GM19351 (cell line): ENCODE measurements at regions not wholly inside any gene's neighbourhood (a gene's known extent, or its start where the extent isn't known, plus 50 kb on each side); places are given as distances from the start of the nearest gene placed in this dataset.
"Not testable (repeated sequence)": the region's sequence is repeated elsewhere in the genome, so short reads cannot be mapped to it uniquely, and the experiment has no call there.

Source experiments
- ATAC-seq: cut with Tn5 transposase; IDR thresholded peaks from one replicate; pipeline ENCODE4 v1.9.1; 2021; ENCODE audit warnings: mild to moderate bottlenecking, moderate library complexity; ENCODE audit not compliant: unreplicated experiment

DNA sequence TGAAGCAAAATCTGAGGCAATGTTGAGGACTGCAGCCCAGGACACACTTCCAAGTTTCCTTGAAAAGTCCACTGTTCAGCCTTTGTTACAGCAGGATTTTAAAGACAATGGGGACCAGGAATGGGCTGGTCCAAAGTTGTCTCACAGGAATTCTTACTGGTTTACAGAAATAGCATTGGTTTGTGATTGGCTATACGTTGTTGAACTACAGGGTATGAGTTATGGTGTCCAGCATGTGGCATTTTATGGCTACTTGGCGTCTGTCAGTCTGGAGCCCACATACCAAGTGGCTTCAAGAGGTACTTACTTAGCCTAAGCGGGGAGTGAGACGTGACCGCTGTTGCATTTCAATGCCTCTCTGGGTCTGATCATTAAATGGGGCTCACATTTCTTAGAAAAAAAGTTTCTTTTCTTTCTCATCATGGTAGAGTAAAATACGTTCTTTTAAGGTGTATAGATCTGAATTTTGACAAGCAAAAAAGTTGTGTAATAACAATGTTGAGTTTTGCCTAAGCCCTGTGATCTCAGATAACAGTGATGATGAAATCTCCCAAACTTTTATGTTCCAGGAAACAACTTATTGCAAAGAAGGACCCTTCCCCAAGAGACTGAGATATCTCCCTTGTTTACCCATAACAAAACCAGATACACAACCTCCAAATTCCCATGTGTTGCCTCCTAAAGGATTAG lies 100.0 kb upstream of the TRIM24 start:
- ATAC-seq = no peak

DNA sequence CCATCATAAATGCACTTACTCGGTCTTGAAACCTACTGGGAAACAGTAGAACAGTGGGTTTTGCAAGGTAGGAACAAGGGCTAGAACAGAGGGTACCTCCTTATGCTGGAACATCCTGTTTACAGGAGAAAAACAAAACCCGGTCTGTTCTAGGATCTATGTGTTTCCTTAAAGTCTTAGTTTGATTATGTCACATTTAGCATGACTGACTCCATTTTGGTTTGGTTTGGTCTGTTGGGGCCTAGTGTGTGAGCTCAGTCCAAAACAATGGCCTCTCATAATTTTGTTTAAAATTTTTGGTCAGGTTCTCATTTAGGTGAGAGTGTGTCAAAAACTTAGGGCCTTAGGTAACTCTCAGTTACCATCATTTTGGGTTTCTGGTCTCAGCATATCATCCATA lies 96.3 kb upstream of the TRIM24 start:
- no peak for ATAC-seq

DNA sequence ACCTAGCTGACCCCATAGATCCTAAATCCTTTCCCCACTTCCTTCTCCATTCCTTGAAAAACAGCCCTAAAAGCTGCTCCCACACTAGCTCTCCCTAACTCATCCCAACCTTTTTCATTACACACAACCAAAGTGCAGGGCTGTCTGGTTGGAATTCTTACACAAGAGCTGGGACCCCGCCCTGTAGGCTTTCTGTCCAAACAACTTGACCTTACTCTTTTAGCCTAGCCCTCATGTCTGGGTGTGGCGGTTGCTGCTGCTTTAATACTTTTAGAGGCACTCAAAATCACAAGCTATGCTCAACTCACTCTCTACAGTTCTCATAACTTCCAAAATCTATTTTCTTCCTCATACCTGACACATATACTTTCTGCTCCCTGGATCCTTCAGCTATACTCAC lies 93.9 kb upstream of the TRIM24 start:
- not testable (repeated sequence) for ATAC-seq

DNA sequence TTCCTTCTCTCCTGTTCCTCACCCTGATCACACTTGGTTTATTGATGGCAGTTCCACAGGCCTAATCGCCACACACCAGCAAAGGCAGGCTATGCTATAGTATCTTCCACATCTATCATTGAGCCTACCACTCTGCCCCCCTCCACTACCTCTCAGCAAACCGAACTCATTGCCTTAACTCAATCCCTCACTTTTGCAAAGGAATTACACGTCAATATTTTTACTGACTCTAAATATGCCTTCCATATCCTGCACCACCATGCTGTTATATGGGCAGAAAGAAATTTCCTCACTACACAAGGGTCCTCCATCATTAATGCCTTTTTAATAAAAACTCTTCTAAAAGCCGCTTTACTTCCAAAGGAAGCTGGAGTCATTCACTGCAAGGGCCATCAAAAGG lies 93.4 kb upstream of the TRIM24 start:
- not testable (repeated sequence) for ATAC-seq

GRCh38 chr7:138369797-138370196 lies 90.3 kb upstream of the TRIM24 start:
- ATAC-seq = no peak

DNA sequence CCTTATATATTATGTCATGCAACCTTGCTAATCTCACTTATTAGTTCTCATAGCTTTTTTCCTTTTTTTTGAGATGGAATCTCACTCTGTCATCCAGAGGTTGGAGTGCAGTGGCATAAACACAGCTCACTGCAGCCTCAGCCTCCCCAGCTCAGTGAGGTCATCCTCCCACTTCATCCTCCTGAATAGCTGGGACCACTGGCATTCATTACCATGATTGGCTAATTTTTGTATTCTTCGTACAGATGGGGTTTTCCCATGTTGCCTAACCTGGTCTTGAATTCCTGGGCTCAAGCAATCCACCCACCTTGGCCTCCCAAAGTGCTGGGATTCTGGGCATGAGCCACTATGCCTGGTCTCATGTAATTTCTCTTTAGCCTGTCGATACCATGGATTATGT lies 89.1 kb upstream of the TRIM24 start:
- no peak for ATAC-seq

DNA sequence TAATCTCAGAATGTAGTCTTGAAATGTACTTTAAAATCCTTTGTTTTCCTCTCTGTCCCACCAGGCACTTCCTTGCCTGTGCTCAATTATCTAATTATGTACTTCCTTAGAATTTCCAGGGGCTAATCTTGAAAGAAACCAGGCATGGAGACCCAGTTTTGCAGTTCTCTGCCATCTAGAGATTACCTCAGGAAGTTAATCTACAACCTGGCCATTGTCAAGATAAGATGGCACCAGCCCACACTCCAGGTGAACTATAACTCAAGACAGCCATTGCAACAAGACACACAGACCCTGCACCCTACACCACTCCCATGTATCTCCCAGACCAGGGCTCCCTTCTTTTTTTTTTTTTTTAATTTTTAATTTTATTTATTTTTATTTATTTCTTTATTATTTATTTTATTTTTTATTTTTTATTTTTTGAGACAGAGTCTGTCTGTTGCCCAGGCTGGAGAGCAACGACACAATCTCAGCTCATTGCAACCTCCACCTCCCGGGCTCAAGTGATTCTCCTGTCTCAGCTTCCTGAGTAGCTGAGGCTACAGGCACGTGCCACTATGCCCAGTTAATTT lies 85.9 kb upstream of the TRIM24 start:
- no peak for ATAC-seq

- no peak for ATAC-seq
These were observed 82.8 kb upstream of the TRIM24 start for GRCh38 chr7:138377306-138377705.

GRCh38 chr7:138378741-138379559 lies 81.1 kb upstream of the TRIM24 start:
- ATAC-seq = no peak

DNA sequence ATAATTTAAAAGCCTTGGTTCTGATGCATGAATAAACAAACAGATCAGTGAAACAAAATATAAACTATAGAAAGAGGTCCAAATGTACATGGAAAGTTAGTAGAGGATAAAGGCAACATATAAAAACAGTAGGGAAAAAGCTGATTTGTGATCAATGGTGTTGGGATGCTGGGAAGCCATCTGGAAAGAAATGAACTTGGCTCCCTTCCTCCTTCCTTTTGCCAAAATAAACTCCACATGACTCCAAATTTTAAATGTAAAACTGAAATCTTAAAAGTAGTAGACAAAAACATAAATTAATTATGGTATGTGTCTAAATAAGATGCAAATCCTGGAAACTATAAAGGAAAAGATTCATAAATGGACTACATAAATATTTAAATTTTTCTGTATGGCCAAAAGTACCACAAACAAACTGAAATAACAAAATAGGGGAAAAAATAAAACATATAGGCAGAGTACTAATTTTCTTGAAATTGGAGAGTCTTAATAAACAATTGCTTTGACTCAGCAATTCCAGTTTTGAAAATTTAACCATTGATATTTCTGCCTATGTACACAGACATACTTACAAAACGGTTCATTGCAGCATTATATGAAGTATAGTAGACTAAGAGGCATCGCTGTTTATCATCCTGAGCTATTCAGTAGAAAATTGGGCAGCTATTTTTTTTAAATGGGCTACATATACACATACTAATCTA lies 77.0 kb upstream of the TRIM24 start:
- ATAC-seq = no peak

DNA sequence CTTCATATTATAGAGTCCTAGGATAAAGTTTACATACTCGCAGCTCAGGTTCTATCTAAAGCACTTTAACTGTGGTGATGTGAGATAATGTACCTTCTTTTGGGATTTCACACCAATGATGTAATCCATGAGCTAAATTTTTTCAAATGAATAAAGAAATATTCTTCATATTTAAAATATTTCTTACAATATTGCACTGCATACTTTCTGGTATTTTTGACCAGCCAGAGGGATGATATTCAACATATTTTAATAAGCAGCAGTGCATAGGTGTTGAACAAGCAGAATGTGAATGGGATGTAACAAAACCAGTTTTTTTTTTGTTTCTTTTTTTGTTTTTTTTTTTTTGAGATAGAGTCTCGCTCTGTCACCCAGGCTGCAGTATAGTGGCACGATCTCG lies 73.2 kb upstream of the TRIM24 start:
- no peak for ATAC-seq

- no peak for ATAC-seq
These were observed 72.1 kb upstream of the TRIM24 start for GRCh38 chr7:138387755-138388475.

- ATAC-seq = no peak
These were observed 71.2 kb upstream of the TRIM24 start for GRCh38 chr7:138388673-138389491.

GRCh38 chr7:138395763-138396162 lies 64.3 kb upstream of the TRIM24 start:
- no peak for ATAC-seq

DNA sequence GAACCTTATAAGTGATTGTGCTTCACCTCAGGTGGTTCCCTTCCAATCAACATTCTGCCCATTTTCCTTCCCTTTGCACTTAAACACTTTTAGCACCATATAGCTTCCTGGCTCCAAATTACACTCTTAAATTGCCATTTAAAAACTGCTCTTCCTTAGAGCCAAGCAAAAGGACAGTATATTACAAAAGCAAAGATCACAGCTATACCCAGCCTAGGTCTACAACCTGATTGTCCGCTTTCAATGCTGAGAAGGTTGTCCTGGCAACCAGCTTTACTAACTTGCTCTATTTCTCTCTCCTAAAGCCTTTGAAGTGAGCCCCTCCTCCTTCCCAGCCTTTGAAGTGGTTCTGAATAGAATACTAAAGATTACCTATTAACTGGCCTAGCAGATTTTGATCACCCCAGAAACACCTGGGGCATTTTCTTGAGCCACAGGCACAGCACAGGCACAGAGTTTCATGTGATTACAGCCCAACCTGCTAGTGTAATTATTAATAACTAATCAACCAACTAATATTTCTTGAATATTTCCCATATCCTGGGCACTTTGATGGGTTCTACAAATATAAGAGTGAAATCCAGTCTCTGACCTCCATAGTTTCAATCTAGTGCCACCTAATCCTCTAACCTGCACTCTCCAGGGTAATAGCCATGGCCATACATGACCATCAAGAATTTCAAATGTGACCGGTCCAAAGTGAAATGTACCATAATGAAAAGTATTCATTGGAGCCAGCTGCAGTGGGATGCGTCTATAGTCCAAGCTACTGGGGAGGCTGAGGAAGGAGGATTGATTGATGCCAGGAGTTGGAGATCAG lies 63.6 kb upstream of the TRIM24 start:
- ATAC-seq = peak; percentile 68

GRCh38 chr7:138397071-138397433 lies 63.0 kb upstream of the TRIM24 start:
- not testable (repeated sequence) for ATAC-seq

GRCh38 chr7:138398857-138399256 lies 61.2 kb upstream of the TRIM24 start:
- ATAC-seq = no peak

DNA sequence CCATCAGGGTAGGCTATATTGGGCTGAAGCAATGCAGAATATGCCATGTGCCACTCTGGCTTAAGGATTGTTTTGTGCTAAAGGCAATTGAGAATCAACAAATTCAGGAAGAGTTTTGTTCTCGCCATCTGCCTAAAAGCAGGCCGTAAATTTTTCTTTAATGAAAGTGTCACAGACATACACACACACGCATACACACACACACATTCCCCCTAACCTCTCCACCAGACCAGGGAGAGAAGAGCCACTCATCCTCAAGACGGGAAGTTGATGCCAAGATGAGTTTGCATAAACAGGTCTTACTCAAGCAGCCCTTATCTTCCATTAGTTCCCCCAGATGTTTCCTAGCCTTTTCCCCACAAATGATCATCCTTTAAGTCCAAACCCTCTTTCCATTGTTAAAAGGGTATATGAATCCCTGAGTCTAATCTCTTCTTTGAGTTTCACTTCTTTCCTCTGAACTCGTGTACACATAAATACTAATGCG lies 59.6 kb upstream of the TRIM24 start:
- no peak for ATAC-seq

DNA sequence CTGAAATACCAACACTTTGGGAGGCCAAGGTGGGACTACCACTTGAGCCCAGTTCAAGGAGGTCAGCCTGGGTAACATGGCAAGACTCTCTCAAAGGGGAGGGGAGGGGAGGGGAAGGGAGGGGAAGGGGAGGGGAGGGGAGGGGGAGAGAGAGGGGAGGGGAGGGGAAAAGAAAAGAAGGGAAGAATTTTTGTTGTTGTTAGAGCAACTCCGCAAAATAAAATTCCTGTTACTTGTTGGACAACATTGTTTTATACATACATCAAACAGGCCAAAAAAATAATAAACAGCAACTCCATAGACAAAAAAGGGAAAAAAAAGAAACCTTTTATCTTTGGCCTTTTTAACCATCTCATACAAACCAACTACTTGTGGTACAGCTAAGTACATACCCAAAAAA lies 57.3 kb upstream of the TRIM24 start:
- ATAC-seq = no peak
